ENCODE measurements at regions not wholly inside any gene's neighbourhood (a gene's known extent, or its start where the extent isn't known, plus 50 kb on each side); places are given as distances from the start of the nearest gene placed in this dataset.

GRCh38 chr4:31657859-31658570 is 937.8 kb downstream of the PCDH7 start:
- Histone ChIP-seq H4K20me1 (replicated peaks in 1 of 2; ENCODE audit: control insufficient read depth in 1 of 2, insufficient read depth in 2 of 2, low read length in 2 of 2) (no peaks in the 10 kb centered on the region), H3K36me3 (ENCODE audit: control insufficient read depth in 2 of 4, insufficient read depth in 4 of 4, low read length in 3 of 4) (no peaks in the 10 kb centered on the region), H3K23me2 (ENCODE audit: low read depth, low read length) (no peaks in the 10 kb centered on the region), H4K91ac (replicated peaks; ENCODE audit: insufficient read length, low read length) (no peak overlapping the region), H4K5ac (ENCODE audit: insufficient read length, low read depth, low read length) (no peak overlapping the region), H2BK120ac (replicated peaks; ENCODE audit: low read depth, low read length) (no peak overlapping the region), H3K4me3 (ENCODE audit: extremely low read depth in 1 of 4, insufficient read depth in 2 of 4, low read depth in 3 of 4, low read length in 4 of 4) (no peak overlapping the region), H4K8ac (ENCODE audit: extremely low read depth, insufficient read depth, low read length) (no peak overlapping the region), H2AFZ (ENCODE audit: low read length) (no peak overlapping the region), H2BK12ac (ENCODE audit: low read depth, low read length) (no peak overlapping the region), H3K4me2 (ENCODE audit: insufficient read depth in 1 of 2, low read depth in 2 of 2, low read length in 2 of 2) (no peak overlapping the region), H3K4ac (replicated peaks; ENCODE audit: insufficient read length, low read depth, low read length) (no peak overlapping the region), H3K14ac (ENCODE audit: insufficient read length) (no peak overlapping the region), H3K18ac (ENCODE audit: extremely low read depth, low read length) (no peak overlapping the region), H3K56ac (replicated peaks; ENCODE audit: insufficient read length, low read depth, low read length) (no peak overlapping the region), H2BK15ac (ENCODE audit: low read length) (no peak overlapping the region), H3K23ac (ENCODE audit: insufficient read length) (no peak overlapping the region), H3K79me2 (ENCODE audit: control insufficient read depth in 1 of 2, insufficient read depth in 2 of 2, low read length in 2 of 2) (no peaks in the 10 kb centered on the region), H3K9ac (replicated peaks in 1 of 4; ENCODE audit: extremely low read depth in 1 of 4, low read depth in 3 of 4, low read length in 3 of 4) (no peak overlapping the region), H3K9me3 (ENCODE audit: insufficient read depth in 2 of 2, low read depth in 1 of 2, low read length in 1 of 2) (no peaks in the 10 kb centered on the region), H2BK20ac (ENCODE audit: low read length) (no peak overlapping the region), H3K27me3 (replicated peaks in 1 of 4; ENCODE audit: control insufficient read depth in 3 of 4, extremely low read depth in 1 of 4, insufficient read depth in 3 of 4, low read length in 3 of 4) (no peaks in the 10 kb centered on the region), H3K27ac (ENCODE audit: low read depth, low read length) (no peak overlapping the region), H2AK5ac (ENCODE audit: low read depth, low read length) (no peak overlapping the region), H2BK5ac (ENCODE audit: low read depth, low read length) (no peak overlapping the region), H3K4me1 (replicated peaks in 1 of 4; ENCODE audit: control insufficient read depth in 3 of 4, insufficient read depth in 4 of 4, low read length in 3 of 4) (no peaks in the 10 kb centered on the region), H3K79me1 (ENCODE audit: low read depth, low read length) (no peaks in the 10 kb centered on the region)
- ChIA-PET POLR2A (ENCODE audit: partially characterized antibody) (no interaction called here), CTCF (ENCODE audit: partially characterized antibody) (no interaction called here)
- no peak for DNase-seq (ENCODE audit: low read depth in 1 of 2, low spot score in 2 of 2)
- WGBS, 2 experiments (ENCODE audit: extremely low coverage in 1 of 2, insufficient coverage in 1 of 2, insufficient read length in 1 of 2, insufficient replicate concordance in 2 of 2, low coverage in 1 of 2, low lambda C conversion rate in 2 of 2, missing lambda C conversion rate in 1 of 2) = 92% methylated on average over 5 of the region's 5 CpGs; no CpG with 5 or more reads in 1 of the 2 experiments
- no peak for FAIRE-seq
- no peak for TF ChIP-seq SP4 (IDR thresholded peaks at IDR 0.05; ENCODE audit: low read length)
